ENCODE measurements at regions not wholly inside any gene's neighbourhood (a gene's known extent, or its start where the extent isn't known, plus 50 kb on each side); places are given as distances from the start of the nearest gene placed in this dataset.

GRCh38 chr15:66879531-66880368 is 177.7 kb downstream of the SMAD6 start:
- TF ChIP-seq SMC3 (IDR thresholded peaks at IDR 0.05; ENCODE audit: low read depth, low read length) (no peak), RFX5 (IDR thresholded peaks at IDR 0.05; ENCODE audit: low read depth, low read length) (no peak), MAZ (IDR thresholded peaks at IDR 0.05; ENCODE audit: borderline replicate concordance, low read depth, low read length) (no peak), MAFK (IDR thresholded peaks at IDR 0.05; ENCODE audit: low read depth, low read length) (no peak), RCOR1 (IDR thresholded peaks at IDR 0.05; ENCODE audit: insufficient replicate concordance, low read length) (no peak)
- H2BK15ac ChIP-seq (ENCODE audit: low read depth, low read length), result 0 out of 3 replicates have a peak overlapping the region, but pooled peaks have one; percentile 55
- H3K79me1 ChIP-seq (ENCODE audit: low read depth in 1 of 2, low read length in 2 of 2), result peaks cover 0 to 19% of the 10 kb centered on the region in 2 experiments; a peak in 2 of 4 replicates
- H3K27me3 ChIP-seq (ENCODE audit: control insufficient read depth, insufficient read depth, low read length), result peaks cover 3% of the 10 kb centered on the region; the same call in 1 of the 2 replicates
- H2AFZ ChIP-seq (replicated peaks; ENCODE audit: low read length, poor library complexity), result no peak overlapping the region
- no peak overlapping the region for H4K8ac ChIP-seq (ENCODE audit: low read depth in 2 of 2, low read length in 2 of 2)
- ChIA-PET CTCF (no interaction called here), POLR2A (ENCODE audit: unreplicated experiment) (no interaction called here)
- peak overlapping the region; percentile 64 for H2AK5ac ChIP-seq (ENCODE audit: low read depth, low read length)
- ATAC-seq (ENCODE audit: low read depth), result no peak
- peak overlapping the region; percentile 20; the same call in 1 of the 2 replicates for H3K18ac ChIP-seq (ENCODE audit: low read depth, low read length)
- H4K5ac ChIP-seq (ENCODE audit: low read depth, low read length), result no peak overlapping the region
- peak overlapping the region; percentile 45; the same call in 1 of the 2 replicates for H3K23ac ChIP-seq (ENCODE audit: low read depth, low read length)
- H3K27ac ChIP-seq (ENCODE audit: insufficient read depth, low read length), result no peak overlapping the region
- 0 out of 2 replicates have a peak overlapping the region, but pooled peaks have one; percentile 54 for H2BK120ac ChIP-seq (ENCODE audit: low read depth, low read length)
- no peak overlapping the region for H3K4me3 ChIP-seq (ENCODE audit: insufficient read depth, low read depth, low read length)
- no CpG with 5 or more reads among the region's 8 CpGs for WGBS, 2 experiments (ENCODE audit: extremely low coverage in 2 of 2, insufficient read length in 1 of 2)
- no peak overlapping the region for H3K4me2 ChIP-seq (ENCODE audit: low read depth, low read length)
- H3K9me3 ChIP-seq (ENCODE audit: control insufficient read depth, insufficient read depth, low read length), result no peaks in the 10 kb centered on the region
- no peak overlapping the region for H3K9ac ChIP-seq (ENCODE audit: low read depth, low read length)
- no TSS peak for BruUV-seq (replicated peaks)
- dilution Hi-C loops (cut with HindIII; ENCODE audit: low sequenced_read_pairs, unreplicated experiment) (no loop called here), intact Hi-C loops (cut with micrococcal nuclease) (no loop called here), in situ Hi-C loops (cut with MboI; ENCODE audit: low sequenced_read_pairs) (no loop called here)
- H3K14ac ChIP-seq (replicated peaks; ENCODE audit: low read depth, low read length), result 0 out of 2 replicates have a peak overlapping the region, but pooled peaks have one; percentile 30
- H3K9me1 ChIP-seq (ENCODE audit: insufficient read depth, low read length), result peaks cover 36% of the 10 kb centered on the region
- no peak overlapping the region for H2BK20ac ChIP-seq (ENCODE audit: low read depth, low read length)
- H3K56ac ChIP-seq (ENCODE audit: extremely low read depth, insufficient read depth, low read length), result no peak overlapping the region
- H4K91ac ChIP-seq (ENCODE audit: insufficient read depth, low read depth, low read length), result no peak overlapping the region
- peak overlapping the region; percentile 29; the same call in 1 of the 2 replicates for H3K4ac ChIP-seq (ENCODE audit: low read depth, low read length)
- peak overlapping the region; percentile 1 for H2AK9ac ChIP-seq (replicated peaks; ENCODE audit: low read depth, low read length, poor library complexity)
- H3K4me1 ChIP-seq (ENCODE audit: control insufficient read depth, insufficient read depth, low read length), result peaks cover 17% of the 10 kb centered on the region
- no peaks in the 10 kb centered on the region for H3K36me3 ChIP-seq (ENCODE audit: control insufficient read depth, insufficient read depth, low read length)
- peaks cover 9% of the 10 kb centered on the region; the same call in 1 of the 2 replicates for H4K20me1 ChIP-seq (ENCODE audit: insufficient read depth, low read length)
- H2BK5ac ChIP-seq (ENCODE audit: low read depth, low read length, poor library complexity, severe bottlenecking), result no peak overlapping the region
- DNase-seq, result no peak
